ENCODE measurements at regions not wholly inside any gene's neighbourhood (a gene's known extent, or its start where the extent isn't known, plus 50 kb on each side); places are given as distances from the start of the nearest gene placed in this dataset.

GRCh38 chr12:87930033-87930432 lies 99.2 kb downstream of the C12orf50 start:
- TF ChIP-seq CTCF (IDR thresholded peaks at IDR 0.05; ENCODE audit: insufficient read depth, low read depth, low read length, missing control alignments): no peak
- peak; percentile 88 for DNase-seq (ENCODE audit: low read depth)
- no peak overlapping the region for H3K4me3 ChIP-seq (ENCODE audit: low read length)

DNA sequence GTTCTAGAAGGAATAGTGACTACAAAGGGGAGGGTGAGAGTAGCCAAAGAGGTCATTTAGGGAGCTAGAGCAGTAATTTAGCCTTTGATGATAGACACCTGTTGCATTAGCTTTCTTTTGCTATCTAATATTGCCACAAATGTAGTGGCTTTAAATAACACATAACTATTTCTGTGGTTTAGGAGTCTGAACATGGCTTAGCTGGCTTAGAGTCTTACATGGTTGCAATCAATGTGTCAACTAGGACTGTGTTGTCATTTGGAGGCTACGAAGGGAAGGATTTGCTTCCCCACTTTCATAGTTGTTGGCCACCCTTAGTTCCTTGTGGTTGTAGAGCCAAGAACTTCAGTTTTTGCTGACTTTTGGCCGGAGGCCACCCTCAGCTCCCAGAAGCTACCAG lies 99.9 kb downstream of the C12orf50 start:
- DNase-seq (ENCODE audit: low read depth): no peak
- TF ChIP-seq CTCF (IDR thresholded peaks at IDR 0.05; ENCODE audit: insufficient read depth, low read depth, low read length, missing control alignments): no peak
- no peak overlapping the region for H3K4me3 ChIP-seq (ENCODE audit: low read length)

DNA sequence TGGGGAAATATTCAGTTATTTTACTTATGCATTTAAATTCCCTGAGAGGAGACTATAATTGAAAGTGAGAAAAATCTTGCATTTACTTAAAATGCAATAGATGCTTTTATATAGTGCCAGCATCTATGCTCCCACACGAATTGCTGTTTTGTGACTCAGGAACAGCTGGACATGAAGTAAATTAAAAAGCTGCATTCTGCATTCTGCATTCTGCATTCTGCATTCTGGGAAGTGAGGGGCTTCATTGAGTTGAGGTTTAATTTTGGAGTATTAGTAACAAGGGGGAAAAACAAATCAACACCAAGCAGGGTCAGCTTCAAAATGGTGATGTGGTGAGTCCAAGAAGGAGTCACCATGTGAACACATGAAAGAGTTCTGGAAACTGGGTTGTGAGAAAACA lies 101.2 kb downstream of the C12orf50 start:
- no peak for DNase-seq (ENCODE audit: low read depth)
- H3K4me3 ChIP-seq (ENCODE audit: low read length): no peak overlapping the region
- no peak for TF ChIP-seq CTCF (IDR thresholded peaks at IDR 0.05; ENCODE audit: insufficient read depth, low read depth, low read length, missing control alignments)

- H3K4me3 ChIP-seq (ENCODE audit: low read length): no peak overlapping the region
- TF ChIP-seq CTCF (IDR thresholded peaks at IDR 0.05; ENCODE audit: insufficient read depth, low read depth, low read length, missing control alignments): no peak
- no peak for DNase-seq (ENCODE audit: low read depth)
These were observed 104.2 kb downstream of the C12orf50 start for GRCh38 chr12:87925021-87925420.

DNA sequence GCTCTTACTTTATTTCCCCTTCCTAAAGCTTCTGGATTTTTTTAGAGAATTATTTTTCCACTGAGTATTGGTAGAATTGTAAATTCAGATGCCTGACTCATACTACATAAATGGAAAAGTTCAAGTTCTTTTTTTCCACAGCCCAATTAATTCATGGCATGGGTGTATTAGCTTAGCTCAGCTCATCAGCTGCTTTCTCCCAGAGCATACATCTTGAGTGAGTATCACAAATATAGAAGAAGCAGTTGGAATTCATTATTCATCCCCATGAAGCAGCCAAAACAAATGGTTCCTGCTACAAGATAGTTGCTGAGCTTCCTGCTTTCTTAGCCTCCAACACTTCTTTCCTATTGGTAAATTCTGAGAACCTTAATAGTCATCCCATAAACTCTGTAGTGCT lies 105.1 kb downstream of the C12orf50 start:
- H3K4me3 ChIP-seq (ENCODE audit: low read length): no peak overlapping the region
- DNase-seq (ENCODE audit: low read depth): no peak
- TF ChIP-seq CTCF (IDR thresholded peaks at IDR 0.05; ENCODE audit: insufficient read depth, low read depth, low read length, missing control alignments): no peak

DNA sequence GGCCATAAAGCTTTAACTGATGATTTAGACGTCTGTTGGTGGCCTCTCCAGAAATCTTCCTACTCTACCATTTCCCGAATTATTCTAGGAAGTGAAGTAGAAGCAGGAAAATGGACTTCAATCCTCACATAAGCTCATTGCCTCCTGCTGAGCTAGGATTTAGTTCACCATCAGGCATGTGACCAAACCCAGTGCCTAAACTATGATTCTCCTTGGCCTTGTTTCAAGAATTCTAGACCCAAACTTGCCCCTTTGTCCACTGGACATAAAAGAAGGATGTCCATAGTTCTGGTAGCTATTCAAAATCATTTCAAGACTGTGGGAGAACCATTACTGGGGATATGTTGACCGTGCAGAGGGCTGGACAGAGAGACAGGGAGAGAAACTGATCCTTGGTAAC lies 105.8 kb downstream of the C12orf50 start:
- no peak for DNase-seq (ENCODE audit: low read depth)
- H3K4me3 ChIP-seq (ENCODE audit: low read length): no peak overlapping the region
- no peak for TF ChIP-seq CTCF (IDR thresholded peaks at IDR 0.05; ENCODE audit: insufficient read depth, low read depth, low read length, missing control alignments)

- TF ChIP-seq CTCF (IDR thresholded peaks at IDR 0.05; ENCODE audit: insufficient read depth, low read depth, low read length, missing control alignments): no peak
- H3K4me3 ChIP-seq (ENCODE audit: low read length): no peak overlapping the region
- no peak for DNase-seq (ENCODE audit: low read depth)
These were observed 106.5 kb downstream of the C12orf50 start for GRCh38 chr12:87922736-87923135.
